Stimulated activated CD4-positive, alpha-beta T cell treated with anti-CD3 and anti-CD28 coated beads, Interleukin-1b, Interleukin-23, amount 100 ng/mL, for 48 hours (primary cell): ENCODE measurements at regions not wholly inside any gene's neighbourhood (a gene's known extent, or its start where the extent isn't known, plus 50 kb on each side); places are given as distances from the start of the nearest gene placed in this dataset.

Experiments
- DNase-seq: peaks from one replicate; pipeline ENCODE4 v3.0.0-alpha.2; 2020

DNA sequence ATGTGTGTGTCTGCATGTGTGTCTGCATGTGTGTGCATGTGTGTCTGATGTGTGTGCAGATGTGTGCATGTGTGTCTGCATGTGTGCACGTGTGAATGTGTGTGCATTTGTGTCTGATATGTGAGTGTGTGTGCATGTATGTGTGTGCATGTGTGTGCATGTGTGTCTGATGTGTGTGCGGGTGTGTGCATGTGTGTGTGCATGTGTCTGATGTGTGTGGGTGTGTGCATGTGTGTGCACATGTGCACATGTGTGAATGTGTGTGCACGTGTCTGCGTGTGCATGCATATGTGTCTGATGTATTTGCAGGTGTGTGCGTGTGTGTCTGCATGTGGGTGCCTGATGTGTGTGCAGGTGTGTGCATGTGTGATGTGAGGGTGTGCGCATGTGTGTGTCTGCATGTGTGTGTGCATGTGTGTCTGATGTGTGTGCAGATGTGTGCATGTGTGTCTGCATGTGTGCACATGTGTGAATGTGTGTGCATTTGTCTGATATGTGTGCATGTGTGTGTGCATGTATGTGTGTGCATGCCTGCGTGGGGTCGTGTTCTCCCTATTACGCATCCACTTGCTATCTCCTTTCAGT is 470.1 kb upstream of the HS6ST1 start:
- no peak for DNase-seq

DNA sequence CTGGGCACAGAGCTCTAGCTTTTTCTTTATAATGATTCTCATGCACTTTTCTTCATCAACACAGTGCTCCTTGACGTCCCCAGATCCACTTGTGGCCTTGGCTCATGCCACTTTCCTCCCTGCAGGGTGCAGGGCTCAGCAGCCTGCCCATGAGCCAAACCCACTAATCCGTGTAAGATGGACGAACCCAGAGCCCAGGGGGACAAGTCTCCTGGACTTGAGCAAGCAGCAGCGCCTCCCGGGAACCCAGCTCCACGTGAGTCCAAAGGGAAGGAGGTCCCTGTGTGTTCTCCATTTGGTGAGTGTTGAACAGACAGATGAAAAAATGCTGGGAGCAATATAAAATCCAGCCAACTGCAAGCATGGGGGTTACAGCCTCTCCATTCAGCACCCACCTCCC is 470.6 kb upstream of the HS6ST1 start:
- no peak for DNase-seq

DNA sequence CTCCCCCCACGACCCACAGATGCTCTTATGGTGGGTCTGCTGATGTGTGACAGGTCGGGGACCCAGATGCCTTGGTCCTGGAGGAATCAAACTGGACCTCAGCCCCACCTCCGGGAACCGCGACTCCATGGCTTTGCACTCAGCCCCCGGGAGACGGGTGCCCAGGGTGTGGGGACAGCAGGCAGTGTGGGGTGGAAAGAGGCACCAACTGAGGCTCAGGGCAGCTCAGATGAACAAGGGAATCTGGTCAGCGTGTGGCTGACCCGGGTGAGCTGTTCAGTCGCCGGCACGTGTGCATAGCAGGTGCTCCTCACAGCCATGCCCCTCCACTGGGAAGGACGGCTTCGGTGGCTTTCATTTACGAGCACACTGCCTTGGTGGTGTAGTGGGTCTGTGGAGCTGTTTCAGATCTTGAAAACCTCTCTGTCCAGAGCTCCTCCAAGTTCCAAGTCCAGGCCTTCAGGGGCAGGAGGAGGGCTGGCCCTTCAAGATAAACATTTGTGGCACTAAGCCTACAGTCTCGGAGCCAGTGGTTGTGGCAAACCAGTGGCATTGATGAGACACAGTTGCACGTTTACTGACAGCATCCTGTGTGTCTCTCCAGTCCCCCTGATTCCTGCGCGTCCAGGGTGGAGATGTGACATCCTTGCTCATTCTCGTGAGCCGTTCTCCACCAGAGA is 471.2 kb upstream of the HS6ST1 start:
- no peak for DNase-seq

DNA sequence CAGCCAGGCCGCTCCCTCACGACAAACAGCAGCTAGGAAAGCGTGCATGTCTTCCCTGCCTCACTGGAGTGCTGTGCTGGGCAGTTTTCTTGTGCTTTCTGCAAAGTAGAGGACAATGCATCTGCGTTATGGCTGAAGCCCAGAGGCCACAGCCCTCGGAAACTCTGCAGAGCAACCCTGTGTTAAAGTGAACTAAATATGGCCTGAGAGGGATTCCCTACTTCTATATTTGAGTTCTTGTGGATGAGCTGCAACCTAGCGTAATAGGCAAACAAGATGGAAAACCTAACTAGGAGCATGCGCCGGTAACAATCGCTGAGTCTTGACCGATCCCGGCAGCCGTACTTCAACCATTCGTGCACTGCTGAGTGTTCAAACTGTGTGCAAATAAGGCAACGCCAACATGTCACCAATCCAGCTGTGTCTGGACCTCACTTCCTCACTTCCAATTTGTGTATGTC is 471.9 kb upstream of the HS6ST1 start:
- DNase-seq = no peak

DNA sequence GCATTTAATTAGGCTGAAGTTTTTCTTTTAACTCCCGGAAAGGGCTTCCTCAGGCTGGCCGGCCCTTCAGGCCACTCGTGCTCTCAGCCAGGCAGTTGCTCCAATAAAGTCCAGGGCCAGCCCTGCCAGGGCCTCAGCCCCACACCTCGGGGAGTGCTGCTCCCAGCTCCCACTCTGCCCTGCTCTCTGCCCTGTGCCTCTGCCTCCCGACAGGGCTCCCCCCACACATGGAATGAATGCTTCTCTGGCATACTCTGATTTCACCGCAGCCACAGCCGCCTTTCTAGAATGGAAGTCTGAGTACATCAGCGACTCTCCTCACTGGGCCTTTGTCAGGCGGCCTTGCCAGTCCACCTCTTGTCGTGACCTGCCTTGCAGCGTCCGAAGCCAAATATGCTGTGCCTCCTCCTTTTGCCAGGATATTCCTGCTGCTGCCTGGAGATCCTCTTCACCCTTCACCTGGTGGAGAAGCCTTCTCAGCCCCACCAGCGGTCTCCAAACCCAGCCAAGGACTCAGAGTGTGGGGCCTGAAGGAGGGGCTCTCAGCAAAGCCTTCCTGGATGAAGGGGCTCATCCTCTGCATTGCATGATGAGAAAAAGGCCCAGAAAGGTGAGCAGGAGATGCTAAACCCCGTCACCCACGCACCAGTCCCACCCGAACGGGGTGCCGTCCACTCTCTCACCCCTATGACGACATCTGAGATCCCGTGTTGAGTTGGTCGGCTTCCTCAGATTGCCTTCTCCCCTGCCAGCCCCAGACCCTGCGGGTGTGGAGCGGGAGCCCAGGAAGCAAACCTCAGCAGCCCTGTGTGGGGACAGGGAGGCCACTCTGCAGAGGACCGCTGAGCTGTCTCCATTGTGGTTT is 472.7 kb upstream of the HS6ST1 start:
- no peak for DNase-seq

DNA sequence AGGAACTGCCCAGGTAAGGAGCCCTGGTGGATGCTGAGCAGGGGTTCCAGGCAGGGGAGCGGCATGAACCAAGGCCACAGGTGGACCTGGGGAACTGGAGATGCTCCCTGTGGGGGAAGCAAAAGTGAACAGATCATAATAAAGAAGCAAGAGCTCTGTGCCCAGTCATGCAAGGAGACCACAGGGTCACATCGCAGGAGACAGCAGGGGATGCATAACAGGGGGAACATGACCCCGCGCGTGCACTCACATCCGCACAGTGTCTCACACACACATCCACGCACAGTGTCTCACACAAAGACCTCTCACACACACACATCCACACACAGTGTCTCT is 473.3 kb upstream of the HS6ST1 start:
- no peak for DNase-seq

DNA sequence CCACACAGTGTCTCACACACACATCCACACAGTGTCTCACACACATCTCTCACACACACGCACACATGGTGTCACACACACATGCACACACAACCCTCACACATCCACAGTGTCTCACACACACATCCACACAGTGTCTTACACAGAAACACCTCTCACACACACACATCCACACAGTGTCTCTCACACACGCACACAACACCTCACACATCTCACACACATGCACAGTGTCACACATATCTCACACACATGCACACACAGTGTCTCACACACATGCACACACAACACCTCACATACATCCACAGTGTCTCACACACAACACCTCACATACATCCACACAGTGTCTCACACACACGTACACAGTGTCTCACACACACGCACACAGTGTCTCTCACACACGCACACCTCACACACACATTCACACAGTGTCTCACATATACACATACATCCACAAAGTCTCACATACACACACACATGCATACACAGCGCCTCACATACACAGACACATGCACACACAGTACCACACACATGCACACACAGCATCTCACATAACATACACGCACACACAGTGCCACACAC is 473.9 kb upstream of the HS6ST1 start:
- DNase-seq = no peak

DNA sequence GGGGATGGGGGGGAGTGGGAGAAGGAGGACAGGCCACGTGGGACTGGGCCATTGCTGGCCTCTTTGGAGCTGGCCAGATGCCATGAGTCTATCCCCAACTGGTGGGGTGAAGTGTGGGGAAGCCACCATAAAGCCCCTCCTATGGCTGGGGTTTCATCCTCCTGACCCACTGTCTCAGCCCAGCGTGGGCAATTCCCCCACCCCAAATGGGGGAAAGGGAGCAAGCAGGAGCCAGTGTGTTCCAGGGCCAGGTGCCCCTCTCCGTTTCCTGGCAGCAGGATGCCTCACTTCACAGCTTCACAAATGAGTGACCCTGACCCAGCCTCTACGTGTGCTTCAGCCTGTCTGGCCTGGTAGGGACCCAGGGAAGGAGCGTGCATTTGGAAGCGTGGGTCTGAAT is 474.7 kb upstream of the HS6ST1 start:
- DNase-seq = no peak

DNA sequence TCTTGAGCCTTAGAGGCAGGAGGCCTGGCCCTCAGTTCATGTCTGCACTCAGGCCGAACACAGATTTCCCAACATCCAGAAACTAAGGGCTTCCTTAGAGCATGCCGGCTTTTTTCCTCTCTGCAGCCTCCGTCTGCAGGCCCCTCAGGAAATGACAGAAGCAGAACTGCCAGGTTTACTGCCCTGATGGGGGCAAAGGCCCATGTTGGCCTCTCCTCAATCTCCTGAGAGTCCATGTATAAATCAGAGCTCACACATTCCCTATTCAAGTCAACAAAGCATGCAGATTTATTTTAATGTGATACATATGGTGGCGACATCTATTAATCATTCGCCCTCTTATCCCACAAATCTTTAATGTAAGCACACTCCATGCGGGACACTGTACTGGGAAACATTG is 475.6 kb upstream of the HS6ST1 start:
- no peak for DNase-seq

DNA sequence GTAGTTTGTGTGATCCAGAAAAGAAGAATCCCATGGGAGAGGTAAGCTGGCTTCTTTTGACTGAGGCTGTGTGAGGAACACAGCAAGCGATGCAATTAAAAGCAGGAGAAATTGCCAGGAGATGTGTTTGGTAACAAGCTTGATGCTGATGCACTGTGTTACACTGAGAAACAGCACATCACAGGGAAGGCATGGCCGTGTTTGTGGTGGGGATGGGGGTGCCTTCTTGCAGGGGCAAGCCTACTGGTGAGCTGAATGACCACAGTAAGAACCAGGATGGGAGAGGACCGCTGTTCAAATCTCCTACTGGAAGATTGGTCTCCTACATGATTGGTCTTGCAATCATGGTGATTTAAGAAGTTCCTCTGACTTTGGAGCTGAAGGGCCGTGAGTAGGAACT is 477.7 kb upstream of the HS6ST1 start:
- DNase-seq = no peak

DNA sequence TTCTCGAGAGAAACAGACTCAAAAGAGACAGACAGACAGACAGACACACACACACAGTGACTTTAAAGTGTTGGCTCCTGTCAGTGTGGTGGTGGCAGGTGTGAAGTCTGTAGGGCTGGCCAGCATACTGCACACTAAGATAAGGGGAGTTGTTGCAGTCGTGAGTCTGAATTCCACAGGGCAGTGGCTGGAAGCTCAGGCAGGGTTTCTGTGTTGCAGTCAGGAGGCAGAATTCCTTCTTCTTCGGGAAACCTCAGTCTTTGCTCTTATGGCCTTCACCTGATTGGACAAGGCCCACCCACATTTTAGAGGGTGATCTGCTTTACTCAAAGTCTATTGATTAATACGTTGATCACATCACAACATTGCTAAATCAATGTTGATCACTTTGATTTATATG is 478.4 kb upstream of the HS6ST1 start:
- no peak for DNase-seq

DNA sequence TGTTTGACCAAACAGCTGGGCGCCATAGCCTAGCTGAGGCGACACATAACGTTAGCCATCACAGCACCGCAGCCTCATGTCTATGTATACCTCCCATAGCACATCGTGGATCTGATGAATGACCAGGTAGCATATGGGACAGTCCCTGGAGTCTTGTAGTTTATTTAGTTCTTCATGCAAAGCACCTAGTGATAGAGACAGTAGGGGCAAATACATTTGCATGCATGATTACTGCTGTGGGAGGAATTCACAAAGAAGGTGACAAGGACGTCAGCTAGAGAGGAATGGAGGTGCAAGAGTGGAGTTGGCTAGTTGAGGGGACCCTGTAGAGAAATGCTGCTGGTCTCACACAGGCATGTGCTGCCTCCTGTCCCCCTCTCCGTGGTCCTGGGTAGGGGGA is 478.9 kb upstream of the HS6ST1 start:
- DNase-seq = no peak

DNA sequence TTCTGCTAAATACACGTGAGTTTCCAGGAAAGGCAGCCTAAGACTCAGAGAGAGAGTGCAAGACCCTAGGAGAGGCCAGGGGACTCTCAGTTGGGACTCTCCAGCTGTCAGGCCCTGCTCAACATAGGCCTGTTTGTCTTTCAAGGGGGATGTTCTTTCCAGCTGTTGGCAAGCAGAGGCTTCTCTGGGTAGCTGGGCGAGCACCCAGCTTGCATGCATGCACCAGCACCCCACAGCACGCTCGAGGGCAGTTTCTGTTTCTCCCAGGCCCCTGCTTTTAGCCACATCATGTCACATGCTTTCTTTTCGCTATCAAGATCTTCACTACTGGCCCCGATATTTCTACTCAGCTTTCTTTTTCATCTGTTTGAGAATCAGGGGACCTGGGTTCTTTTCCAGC is 479.3 kb upstream of the HS6ST1 start:
- no peak for DNase-seq

DNA sequence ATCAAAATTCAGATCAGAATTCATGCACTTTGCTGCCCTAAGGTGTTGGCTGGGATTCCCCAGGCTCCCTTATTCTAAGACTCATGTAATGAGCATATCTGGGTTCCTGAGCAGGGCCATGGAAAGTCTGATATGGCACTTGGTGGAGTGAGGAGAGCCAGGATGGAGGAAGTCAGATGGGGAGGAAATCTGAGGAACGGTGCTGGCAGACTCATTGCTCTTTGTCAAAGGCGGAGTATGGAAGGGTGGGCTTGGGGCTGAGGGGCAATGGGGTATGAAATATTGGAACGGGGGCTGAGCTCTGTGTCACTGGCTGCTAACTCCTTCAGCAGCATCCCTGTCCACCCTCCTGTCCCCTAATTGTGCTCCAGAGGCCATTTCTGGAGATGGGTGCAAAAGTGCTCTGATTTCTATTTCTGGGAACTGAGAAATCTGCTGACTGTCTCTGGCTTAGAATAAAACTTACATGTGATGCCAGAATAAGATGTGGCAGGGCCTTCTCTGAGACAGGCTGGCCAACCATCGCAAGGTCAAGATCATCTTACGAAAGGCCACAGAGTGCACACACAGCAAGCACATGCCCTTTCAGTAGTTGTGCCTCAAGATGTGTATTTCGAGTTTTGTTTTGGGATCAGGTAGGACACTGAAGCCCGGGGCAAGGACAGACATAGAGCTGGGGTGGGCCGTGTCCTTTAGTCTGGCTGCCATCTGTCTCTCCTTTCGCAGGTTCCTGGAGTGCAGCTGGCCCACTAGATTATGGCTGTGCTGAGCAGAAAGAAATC is 480.0 kb upstream of the HS6ST1 start:
- no peak for DNase-seq

DNA sequence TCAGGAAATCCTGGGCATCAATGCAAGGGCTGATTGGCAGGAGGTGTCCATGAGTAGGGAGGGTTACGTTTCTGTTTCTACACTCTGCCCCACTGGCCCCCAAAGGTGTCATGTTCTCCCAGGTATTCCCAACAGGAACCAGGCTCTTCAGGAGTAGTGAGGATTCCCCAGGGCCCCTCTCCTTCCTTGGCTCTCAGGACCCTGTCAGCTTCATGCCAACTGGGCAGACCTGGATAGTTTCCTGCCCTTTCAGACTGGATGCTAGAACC is 480.6 kb upstream of the HS6ST1 start:
- no peak for DNase-seq

DNA sequence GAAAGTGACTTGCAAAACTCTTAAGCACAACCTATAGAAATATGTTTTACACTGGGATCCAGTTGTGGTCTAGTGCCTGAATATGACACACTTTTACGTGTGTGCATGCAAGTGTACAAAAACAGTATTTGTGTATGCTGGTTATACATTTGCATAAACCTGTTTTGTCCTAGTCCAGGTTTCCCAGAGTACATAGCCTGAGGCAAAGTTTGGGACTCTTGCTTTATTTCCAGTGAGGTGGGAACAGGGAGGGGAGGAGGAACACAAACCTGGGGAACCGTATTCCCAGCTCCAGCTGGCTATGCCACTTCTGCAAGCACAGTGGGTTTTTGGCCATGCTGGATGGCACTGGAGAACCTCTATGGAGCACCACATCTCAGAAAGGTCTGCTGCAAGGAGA is 481.1 kb upstream of the HS6ST1 start:
- DNase-seq = no peak

DNA sequence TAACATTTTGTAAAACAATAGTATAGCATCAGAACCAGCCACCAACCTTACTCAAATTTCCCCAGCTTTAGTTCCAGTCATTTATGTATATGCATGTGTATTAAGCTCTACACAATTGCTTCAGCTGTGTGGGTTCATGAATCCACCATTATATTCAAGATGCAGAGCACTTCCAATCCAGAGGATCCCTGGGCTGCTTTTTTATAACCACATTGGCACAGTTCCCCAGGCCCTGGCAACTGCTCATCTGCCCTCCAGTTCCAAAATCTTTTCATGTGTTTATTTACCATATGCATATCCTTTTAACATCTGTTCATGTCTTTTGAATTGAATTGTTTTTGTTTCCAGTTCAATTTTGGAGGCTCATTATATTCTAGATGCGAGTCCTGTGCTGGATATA is 482.9 kb upstream of the HS6ST1 start:
- DNase-seq = no peak

DNA sequence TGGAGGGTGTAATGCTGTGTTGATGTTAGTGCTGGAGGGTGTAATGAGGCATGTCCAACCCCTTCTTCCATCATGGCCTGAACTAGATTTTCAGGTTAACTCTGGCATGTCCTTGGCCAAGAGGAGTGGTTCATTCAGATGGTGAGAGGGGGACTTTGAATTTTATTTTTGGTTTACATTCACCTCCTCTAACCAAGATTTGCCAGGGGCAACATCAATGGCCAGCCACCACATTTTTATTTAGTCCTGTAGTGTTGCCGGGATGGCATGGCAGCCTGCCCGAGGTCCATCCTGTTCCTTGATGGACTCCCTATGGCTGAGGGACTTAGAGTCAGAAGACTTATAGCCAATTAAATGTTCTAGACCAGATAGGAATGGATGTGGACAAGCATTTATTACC is 484.6 kb upstream of the HS6ST1 start:
- DNase-seq = no peak

DNA sequence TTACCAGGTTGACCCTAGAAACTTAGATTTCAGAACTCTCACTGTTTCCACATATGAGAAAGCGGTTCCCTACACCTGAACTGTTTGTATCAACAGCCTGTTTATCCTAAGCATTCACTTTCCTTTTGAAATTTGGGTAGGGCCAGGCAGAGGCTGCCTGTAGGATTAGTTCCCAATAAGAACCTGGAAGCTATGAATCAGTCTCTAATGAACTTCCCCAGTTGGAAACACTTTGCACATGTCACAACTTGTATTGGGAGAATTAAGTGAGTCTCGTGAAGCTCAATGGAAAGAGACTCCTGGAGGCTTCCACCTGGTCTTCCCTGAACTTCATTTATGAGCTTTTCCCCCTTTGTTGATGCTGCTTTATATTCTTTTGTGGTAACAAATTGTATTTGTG is 486.6 kb upstream of the HS6ST1 start:
- no peak for DNase-seq

DNA sequence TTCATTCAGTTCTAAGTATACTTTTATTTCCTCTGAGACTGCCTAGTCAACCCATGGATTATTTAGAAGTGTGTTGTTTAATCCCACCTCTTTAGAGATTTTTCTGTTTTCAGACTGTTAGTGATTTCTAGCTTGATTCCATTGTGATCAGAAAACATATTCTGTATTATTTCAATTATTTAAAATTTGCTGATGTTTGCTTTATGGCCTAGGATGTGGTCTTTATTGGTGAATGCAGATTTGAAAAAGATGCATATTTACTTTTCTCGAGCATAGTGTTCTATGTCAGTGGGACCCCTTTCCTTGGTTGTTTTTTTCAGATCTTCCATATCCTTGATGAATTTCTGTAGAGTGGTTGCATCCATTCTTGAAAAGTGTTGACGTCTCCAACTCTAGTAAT is 487.2 kb upstream of the HS6ST1 start:
- DNase-seq = no peak

DNA sequence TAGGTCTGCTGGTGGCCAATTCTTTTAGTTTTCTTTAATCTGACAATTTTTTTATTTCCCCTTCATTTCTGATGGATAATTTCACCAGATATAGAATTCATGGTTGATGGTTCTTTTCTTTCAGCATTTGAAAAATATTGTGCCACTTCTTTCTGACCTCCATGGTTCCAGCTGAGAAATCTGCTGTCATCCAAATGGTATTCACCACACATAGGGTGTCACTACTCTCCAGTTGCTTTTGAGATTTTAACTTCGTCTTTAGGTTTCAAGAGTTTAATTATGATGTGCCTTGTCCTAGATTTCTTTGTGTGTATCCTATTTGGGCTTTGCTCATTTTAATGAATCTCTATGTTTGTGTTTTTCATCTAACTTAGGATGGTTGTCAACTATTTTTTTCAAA is 488.6 kb upstream of the HS6ST1 start:
- no peak for DNase-seq

DNA sequence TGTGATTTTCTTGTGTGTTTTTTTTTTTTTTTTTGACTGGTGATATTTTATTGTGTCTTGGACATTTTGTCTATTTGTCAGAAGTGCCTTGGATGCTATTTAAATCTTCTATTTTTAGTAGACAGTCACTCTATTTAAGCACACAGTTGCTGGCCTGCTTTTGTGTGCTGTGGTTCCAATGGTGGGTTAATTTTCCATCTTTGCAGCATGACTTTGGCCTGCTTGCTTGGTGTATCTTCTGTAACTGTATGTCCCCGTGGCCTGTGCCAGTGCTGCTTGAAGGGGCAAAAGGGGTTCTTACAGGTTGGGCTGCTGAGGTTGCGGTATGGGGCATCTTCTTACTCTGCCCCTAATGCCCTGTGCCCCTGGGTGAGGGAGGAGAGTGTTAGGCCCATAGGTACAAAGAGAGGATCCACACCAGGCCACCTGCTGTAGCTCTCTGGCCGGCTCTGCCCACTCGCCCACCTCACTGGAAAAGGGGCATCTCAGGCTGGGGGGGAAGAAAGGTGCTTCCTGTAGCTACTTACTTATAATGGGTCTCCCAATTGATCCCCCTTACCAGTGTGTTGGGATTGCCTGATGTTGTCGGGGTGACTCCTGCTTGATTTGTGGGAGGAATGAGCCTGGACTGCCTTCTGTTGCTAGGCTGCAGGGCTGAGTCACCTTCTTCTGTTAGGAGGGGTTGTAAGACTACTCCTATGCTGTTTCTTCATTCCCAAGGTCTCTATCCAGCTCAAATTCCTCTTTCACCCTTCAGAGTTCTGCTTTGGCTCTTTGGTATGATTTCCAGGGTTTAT is 490.0 kb upstream of the HS6ST1 start:
- DNase-seq = no peak

DNA sequence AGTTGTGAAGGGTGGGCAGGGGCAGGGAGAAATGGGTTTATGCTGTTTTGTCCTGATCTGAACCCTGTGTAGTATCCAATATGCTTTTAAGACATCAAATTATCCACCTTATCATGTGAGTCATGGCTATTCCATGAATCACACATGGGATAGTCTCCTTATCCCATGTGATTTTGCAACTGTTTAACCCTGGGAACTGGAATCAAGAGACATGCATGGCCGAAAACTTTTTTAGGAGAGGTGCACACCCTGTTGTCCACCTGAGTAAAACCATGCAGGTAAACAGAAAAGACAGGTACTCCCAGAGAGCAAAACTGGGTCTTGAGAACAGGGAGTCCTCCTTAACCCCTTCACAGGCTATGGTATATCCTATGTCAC is 490.6 kb upstream of the HS6ST1 start:
- no peak for DNase-seq
